SIG-M5 treated with dmso at 0.1 percent for 504 hours (cell line): ENCODE measurements at regions not wholly inside any gene's neighbourhood (a gene's known extent, or its start where the extent isn't known, plus 50 kb on each side); places are given as distances from the start of the nearest gene placed in this dataset.
"Not testable (repeated sequence)": the region's sequence is repeated elsewhere in the genome, so short reads cannot be mapped to it uniquely, and the experiment has no call there.

Experiments used
- DNase-seq: peaks from one replicate; lab custom pipeline; 2025; ENCODE audit not compliant: unreplicated experiment; lab: John Stamatoyannopoulos, UW

DNA sequence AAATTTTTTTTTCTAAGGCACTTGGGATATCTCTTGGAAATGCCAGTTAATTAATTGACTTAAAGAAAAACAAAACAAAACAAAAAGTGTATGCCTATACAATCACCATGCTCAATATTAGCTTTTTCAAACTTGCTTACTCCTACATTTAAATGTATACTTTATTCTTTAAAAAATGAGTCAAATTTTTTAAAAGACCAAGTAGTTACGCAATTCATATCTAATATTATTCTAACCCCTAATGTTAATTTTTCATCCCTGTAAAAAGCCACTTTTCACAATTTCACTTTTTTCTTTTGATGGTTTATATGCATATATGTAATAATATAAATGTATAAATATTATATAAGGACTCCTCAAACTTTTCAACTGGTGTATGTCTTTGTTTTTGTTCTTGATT lies 211.2 kb downstream of the PRDM9 start:
- DNase-seq = no peak

DNA sequence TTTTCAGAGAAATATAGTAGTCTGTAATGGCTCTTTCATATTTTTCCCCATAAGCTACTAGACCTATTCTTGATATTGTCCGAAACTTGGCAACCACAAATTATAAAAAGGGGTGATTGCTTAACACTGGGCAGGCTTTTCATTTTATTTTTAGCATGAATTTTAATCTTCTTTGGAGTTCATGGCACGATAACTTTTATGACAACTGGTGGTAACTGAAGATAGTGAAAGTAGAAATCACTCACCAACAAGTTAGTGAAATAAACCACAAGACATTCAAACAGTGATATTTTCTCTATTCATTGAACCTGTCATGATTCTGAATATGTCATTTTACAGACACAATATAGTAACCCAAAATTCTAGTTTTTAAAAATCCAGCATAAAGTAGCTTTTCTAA lies 213.9 kb downstream of the PRDM9 start:
- DNase-seq = peak; percentile 37

DNA sequence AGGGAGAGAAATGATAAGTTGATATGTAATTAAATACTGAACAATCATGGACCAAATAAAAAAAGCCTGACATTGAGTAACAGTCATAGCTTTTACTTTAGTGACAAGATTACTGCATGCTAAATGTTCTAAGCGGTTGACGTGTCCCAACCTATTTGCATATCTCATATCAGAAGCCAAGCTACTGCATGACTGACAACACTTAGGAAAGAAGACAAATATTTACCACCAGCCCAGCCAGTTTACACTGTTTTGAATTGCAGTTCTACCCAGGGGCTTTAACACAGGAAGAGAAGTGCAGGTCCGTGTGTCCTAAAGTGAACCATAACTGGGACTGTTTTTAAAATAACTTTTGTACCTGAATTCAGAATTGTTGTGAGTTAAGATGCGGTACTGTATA lies 219.9 kb downstream of the PRDM9 start:
- no peak for DNase-seq

DNA sequence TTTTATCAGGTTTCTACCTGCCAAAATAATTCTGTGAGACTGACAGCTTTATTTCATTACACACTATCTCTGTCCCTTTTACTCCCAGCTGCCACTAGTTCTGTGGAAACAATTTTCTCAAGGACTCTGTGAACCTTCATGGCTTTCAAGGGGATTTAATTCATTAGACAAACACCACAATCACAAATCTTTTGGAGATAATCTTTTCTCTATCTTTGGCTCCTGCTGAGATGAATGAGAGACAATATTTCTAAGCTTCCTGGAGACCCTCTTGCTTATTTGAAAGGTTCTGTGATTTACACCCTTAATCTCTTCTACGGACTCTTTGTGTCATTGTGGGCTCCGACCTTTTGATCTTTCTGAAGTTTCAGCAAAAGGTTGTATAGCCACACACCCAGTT lies 222.6 kb downstream of the PRDM9 start:
- no peak for DNase-seq

DNA sequence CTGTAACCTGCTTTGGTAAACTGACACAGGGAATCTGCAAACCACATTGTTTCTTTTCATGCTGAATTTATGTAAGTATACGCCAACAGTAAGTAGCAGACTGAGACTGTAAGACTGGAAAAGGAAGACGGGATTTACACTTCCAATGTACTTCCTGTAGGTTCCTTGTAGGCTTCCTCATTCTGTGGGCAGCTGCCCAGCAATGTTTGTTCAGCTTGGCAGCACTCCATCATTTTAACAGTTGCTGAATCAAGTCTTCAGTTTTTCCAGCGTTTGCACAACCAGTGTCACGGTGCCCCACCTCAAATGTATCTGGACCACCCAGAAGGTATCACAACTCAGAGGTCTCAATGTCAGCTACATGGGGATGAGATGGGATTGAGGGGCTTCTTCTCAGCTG lies 232.6 kb downstream of the PRDM9 start:
- no peak for DNase-seq

DNA sequence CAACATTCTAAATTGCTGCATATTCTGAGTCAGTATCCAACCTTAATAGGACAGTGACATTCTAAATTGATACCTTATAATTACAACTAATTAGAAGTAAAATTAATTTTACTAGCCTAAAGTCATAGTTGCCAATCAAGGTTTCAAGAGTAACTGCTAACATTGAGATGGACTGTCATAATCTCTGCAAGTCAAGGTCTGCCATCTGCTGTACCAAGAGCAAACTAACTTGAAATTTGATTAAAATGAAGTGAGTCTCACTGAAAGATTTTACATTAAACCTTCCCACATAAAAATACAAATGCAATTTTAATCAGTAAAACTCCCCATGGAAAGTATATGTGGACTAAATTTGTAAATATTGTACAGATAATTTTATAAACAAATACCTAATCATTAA lies 235.3 kb downstream of the PRDM9 start:
- peak; percentile 5 for DNase-seq

DNA sequence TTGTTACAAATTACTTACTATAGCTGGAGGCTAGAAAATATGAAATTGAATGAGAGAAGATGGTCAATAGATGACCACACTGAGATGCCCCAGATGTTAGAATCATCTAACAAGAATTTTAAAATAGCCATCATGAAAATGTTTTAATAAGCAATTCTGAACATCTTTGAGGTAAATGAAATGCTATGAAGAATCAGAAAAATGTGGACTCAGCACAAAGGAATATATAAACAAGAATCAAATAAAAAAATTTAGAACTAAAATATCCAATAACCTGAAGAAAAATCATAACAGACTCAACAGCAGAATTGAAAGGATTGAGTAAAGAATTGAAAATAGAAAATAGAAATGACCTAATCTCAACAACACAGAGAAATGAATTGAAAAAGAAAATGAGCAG lies 248.5 kb downstream of the PRDM9 start:
- no peak for DNase-seq

DNA sequence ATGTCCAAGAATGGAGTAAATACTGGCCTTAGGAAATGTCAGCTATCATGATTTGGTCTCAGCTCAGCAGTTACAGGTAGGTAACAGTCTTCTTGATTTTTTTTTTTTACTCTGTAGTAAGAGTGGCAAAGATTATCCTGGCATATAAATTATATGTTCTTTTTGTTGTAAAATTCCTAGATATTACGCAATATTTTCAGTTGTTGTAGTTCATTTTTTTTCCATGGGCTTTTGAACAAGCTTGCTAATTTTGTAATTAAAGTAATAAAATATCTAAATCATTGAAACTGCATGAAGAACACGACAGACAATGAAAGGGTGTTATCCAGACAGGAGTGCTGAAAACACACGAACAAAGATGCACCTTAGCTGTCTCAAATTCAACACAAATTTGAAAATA lies 249.4 kb downstream of the PRDM9 start:
- DNase-seq = no peak

DNA sequence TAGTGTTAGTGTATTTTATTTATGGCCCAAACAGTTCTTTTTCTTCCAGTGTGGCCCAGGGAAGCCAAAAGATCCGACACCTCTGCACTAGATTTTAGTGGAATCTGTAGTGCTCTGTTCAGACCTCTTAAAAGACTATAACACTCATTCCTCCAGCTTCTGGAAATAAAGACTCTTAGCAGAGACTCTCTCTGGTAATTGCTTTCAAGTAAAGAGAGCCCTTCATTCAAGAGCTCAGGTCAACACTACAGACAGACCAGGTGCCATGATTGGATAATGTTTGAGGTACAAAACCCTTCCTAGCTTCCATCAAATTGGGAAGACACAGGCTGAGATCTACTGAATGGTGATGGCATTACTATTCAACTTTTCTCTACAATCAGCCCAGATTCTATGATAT lies 255.8 kb downstream of the PRDM9 start:
- DNase-seq = no peak

DNA sequence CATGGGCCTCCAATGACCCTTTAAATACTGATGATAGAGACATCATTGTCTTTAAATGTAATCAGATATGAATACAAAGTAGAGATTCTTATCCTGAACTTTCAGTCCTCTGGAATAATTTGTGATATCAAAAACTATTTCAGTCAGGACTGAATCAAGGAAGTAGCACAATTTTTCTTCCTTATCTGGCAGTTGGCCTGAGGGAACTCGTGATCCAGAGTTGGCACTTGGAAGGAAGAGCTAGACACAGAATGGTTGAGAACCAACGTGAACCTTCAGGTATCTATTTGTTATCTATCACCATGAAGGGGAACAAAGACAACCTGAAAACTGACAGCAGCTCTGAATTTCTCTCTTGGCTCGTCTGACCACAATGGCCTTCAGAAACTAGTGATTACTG lies 269.3 kb downstream of the PRDM9 start:
- no peak for DNase-seq

DNA sequence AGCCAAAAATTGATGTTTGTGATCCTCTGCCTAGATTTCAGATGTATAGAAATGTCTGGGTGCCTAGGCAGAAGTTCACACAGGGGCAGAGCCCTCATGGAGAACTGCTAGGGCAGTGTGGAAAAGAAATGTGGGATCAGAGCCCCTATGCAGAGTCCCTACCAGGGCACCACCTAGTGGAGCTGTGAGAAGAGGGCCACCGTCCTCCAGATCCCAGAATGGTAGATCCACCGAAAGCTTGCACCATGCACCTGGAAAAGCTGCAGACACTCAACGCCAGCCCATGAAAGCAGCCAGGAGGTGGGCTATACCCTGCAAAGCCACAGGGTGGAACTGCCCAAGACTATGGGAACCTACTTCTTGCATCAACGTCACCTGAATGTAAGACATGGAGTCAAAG lies 292.9 kb downstream of the PRDM9 start:
- not testable (repeated sequence) for DNase-seq

DNA sequence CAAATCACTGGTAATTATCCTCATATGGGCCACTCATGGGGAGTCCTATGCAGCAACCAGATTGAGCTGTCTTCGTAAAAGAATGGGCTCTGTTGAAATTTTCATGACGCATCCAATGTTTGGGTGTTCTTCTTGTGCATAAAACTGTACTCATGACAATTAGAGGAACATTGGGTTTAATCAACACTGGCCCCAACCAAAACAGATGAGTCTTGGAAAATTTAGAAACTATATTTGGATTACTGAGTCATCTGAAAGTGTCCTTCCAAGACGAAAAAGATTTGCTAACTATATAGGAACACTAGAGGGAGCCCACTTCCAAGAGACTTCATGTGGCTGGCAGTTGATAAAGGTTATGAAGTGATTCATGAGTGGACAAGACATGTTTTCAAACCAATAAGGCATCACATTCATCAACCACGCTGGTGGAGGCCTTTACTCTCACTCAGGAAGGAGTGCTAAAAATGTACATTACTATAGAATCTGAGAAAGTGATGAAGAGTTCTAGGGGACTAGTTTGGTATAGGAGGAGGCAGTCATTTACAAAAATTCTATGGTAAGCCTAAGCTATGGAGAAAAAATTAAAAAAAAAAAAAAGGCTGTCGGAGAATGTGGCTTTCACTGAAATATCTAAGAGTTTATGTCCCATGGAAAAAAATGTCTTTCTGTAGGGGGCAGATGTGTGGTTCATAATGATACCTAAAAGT lies 313.5 kb downstream of the PRDM9 start:
- peak; percentile 82 for DNase-seq

DNA sequence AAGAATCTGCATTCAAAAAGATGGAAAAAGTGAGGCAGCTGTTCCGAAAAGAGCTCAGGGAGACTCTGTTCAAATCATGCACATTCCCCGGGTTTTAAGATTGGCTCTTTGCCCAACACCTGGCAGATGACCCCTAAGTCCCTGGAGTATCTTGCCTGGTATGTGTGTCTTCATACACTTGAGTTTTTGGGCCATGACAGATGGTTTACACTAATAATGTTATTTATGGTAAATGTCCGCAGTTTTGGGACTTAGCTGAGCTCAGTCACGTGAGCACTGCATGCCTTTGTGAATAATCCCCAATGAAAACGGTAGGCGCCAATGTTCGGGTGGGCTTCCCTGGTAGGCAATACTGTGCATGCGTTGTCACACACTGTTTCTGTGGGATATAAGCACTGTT lies 316.1 kb downstream of the PRDM9 start:
- DNase-seq = no peak

DNA sequence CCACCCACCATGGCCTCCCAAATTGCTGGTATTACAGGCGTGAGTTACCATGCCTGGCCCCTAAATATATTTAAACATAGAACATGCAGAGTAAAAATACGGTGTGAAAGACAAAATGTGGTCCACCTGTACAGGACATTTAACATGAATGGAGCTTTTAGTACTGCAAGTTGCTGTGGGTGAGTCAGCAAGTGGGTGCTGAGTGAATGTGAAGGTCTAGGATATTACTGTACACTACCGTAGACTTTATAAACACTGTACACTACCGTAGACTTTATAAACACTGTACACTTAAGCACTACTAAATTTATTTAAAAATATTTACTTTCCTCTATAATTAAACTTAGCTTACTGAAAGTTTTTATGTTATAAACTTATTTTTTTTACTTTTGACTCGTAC lies 317.8 kb downstream of the PRDM9 start:
- DNase-seq = no peak

DNA sequence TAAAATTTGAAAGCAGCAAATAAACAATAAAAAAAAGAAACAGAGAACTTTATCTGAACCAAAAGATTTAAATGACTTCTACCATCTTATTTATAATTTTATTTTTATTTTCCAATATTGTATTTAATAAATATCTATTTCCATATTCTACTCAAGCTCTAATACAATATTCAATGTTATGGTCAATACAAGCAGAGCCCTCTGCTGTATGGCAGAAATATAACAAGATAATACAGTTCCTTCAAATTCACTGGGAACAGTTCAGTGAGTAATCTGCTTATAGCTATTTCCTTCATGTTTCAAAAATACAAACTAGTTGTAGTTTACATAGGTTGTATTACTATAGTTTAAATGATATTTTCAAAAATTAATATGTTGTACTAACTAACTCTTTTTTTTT lies 332.7 kb downstream of the PRDM9 start:
- peak; percentile 36 for DNase-seq

DNA sequence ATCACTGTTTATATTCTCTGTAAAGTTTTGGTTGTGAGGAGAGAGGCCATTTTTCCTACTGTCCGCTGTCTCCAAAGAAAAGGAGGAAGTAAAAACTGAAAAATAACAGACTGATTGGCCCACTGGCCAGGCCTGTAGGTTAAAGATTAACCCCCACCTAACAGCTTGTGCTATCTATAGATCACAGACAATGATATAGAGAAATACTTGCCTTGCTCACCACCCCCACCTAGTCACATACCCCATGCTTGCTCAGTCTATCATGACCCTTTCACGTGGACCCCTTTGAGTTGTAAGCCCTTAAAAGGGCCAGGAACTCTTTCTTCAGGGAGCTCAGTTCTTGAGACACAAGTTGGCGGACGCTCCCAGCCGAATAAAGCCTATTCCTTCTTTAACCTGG lies 357.4 kb downstream of the PRDM9 start:
- no peak for DNase-seq

DNA sequence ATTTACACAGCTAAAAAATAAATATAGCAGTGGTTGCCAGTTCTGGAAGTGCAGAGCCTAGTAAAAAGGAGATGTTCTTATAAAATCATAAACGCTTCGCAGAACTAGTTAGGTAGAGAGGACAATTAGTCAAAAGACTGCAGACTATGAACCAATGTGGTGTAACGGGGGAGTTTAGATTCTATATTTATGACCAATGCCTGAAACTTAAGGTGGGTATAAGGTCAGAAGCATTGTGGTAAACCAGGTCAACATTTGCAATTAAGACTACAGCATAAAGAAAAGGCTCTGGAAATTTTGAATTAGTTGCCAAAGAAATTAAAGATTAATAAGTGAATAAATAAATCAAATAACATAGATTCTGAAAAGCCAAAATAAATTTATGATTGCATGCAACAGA lies 370.4 kb downstream of the PRDM9 start:
- DNase-seq = no peak

DNA sequence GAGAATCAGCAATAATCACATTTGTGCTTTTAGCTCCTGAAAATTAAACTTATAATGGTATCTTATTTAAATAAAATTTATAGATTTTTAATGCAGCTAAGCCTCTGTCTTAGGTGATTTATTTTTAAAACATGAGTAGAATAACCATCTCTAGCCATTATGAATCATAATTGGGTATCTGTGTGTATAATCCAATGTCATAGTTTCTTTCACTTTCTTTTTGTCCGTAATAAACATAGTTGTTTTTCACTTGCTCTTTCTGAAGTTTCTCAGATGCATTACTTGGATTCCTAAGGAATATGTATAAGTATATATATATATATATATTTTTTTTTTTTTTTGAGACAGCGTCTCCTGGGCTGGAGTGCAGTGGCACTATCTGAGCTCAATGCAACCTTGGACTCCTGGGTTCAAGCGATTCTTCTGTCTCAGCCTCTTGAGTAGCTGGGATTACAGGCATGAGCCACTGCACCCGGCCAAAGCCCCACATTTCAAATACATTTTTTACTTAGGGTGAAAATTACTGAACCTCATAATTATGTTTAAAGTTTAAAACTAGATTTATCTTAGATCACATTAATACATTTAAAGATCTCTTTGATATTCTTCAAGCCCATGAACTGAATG lies 377.1 kb downstream of the PRDM9 start:
- no peak for DNase-seq

DNA sequence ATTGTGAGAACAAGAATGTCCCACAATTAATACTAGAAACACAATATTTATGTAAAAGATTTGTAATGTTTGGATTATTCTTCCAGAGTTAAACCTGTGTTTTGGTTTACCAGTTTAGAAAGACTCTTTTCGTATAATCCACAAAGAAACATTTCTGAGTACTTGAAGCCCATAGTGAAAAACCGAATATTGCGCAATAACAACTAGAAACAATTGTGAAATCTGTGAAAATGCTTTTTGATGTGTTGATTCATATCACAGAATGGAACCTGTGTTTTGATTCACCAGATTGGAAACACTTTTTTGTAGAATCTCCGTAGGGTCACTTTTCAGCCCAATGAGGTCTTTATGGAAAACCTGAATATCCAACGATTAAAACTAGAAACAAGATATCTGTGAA lies 386.2 kb downstream of the PRDM9 start:
- DNase-seq = no peak

DNA sequence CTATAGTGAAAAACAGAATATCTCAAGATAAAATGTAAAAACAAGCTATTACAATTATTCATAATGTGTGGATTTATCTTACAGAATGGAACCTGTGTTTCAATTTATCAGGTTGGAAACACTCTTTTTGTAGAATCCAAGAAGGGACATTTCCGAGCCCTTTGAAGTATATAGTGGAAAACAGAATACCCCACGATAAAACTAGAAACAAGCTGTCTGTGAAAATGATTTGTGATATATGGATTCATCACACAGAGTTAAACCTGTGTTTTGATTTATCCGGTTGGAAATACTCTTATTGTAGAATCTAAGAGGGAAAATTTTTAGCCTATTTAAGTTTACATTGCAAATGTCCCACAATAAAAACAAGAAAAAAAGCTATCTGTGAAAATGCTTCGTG lies 388.2 kb downstream of the PRDM9 start:
- DNase-seq = no peak

DNA sequence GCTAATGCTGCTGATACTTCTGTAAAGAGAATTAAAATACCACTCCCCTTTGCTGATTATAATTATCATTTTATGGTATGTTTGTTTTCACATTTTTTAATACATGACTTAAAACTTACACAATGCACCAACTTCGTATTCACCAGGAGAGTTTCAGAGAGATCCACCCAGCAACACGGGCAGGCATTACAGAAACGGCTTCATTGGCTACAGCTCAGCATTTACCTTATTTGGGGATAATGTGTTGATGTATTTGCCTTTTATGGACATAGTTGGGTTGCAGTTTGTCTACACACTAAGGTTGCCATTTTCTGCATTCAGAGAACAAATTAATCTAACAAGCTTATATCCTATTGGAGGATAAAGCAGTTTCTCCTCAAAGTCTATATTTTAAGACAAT lies 423.6 kb downstream of the PRDM9 start:
- no peak for DNase-seq

DNA sequence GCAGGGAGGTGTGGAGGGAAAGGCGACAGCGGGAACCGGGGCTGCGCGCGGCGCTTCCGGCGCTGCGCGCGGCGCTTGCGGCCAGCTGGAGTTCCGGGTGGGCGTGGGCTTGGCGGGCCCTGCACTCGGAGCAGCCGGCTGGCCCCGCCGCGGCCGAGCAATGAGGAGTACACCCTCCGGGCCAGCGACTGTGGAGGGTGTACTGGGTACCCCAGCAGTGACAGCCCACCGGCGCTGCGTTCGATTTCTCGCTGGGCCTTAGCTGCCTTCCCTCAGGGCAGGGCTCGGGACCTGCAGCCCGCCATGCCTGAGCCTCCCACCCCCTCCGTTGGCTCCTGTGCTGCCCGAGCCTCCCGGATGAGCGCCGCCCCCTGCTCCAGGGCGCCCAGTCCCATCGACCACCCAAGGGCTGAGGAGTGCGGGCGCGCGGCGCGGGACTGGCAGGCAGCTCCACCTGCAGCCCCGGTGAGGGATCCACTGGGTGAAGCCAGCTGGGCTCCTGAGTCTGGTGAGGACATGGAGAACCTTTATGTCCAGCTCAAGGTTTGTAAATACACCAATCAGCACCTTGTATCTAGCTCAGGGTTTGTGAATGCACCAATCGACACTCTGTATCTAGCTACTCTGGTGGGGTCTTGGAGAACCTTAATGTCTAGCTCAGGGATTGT lies 444.0 kb downstream of the PRDM9 start:
- not testable (repeated sequence) for DNase-seq

DNA sequence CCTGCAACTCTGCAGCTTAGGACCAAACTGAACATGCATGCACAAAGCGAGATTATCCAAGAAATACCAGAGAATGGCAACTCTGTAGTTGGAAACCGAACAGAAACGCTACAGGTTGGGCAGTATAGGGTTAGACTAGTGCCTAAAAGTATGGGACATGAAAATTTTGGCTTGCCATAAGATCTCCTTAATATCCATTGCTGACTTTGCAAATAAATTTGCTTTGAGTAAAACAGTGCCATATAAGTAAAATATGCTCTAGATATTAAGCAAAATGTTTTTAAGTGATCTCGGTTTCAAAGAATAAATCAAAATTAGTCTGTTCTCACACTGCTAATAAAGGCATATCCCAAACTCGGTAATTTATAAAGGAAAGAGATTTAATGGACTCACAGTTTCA lies 456.0 kb downstream of the PRDM9 start:
- DNase-seq = no peak
